ENCODE measurements at regions not wholly inside any gene's neighbourhood (a gene's known extent, or its start where the extent isn't known, plus 50 kb on each side); places are given as distances from the start of the nearest gene placed in this dataset.
"Not testable (repeated sequence)": the region's sequence is repeated elsewhere in the genome, so short reads cannot be mapped to it uniquely, and the experiment has no call there.

GRCh38 chr6:60782698-60783464 is 1503.1 kb downstream of the KHDRBS2 start:
- not testable (repeated sequence) for DNase-seq

- DNase-seq = not testable (repeated sequence)
These were observed 1506.4 kb downstream of the KHDRBS2 start for GRCh38 chr6:60779591-60779990.

GRCh38 chr6:60767791-60768499 is 1518.1 kb downstream of the KHDRBS2 start:
- DNase-seq = not testable (repeated sequence)

- DNase-seq = not testable (repeated sequence)
These were observed 1520.7 kb downstream of the KHDRBS2 start for GRCh38 chr6:60765331-60765730.

- DNase-seq = peak; percentile 31
These were observed 1522.5 kb downstream of the KHDRBS2 start for GRCh38 chr6:60763464-60764080.

GRCh38 chr6:60760928-60761327 is 1525.1 kb downstream of the KHDRBS2 start:
- not testable (repeated sequence) for DNase-seq

- not testable (repeated sequence) for DNase-seq
These were observed 1526.7 kb downstream of the KHDRBS2 start for GRCh38 chr6:60759149-60759825.

GRCh38 chr6:60758725-60759124 is 1527.3 kb downstream of the KHDRBS2 start:
- not testable (repeated sequence) for DNase-seq

- no peak for DNase-seq
These were observed 1531.1 kb downstream of the KHDRBS2 start for GRCh38 chr6:60754879-60755278.

GRCh38 chr6:60750353-60751081 is 1535.5 kb downstream of the KHDRBS2 start:
- not testable (repeated sequence) for DNase-seq

GRCh38 chr6:60747765-60748556 is 1538.1 kb downstream of the KHDRBS2 start:
- DNase-seq = not testable (repeated sequence)

- DNase-seq = not testable (repeated sequence)
These were observed 1548.1 kb downstream of the KHDRBS2 start for GRCh38 chr6:60737764-60738425.

GRCh38 chr6:60737315-60737714 is 1548.7 kb downstream of the KHDRBS2 start:
- not testable (repeated sequence) for DNase-seq

- not testable (repeated sequence) for DNase-seq
These were observed 1562.1 kb downstream of the KHDRBS2 start for GRCh38 chr6:60723935-60724334.

- no peak for DNase-seq
These were observed 1590.8 kb downstream of the KHDRBS2 start for GRCh38 chr6:60695232-60695631.

GRCh38 chr6:60687085-60687484 is 1598.9 kb downstream of the KHDRBS2 start:
- DNase-seq = no peak

GRCh38 chr6:60681806-60682205 is 1604.2 kb downstream of the KHDRBS2 start:
- DNase-seq = no peak

- no peak for DNase-seq
These were observed 1606.8 kb downstream of the KHDRBS2 start for GRCh38 chr6:60679175-60679574.

GRCh38 chr6:60671369-60671768 is 1614.7 kb downstream of the KHDRBS2 start:
- DNase-seq = no peak

GRCh38 chr6:60670036-60670435 is 1616.0 kb downstream of the KHDRBS2 start:
- no peak for DNase-seq

GRCh38 chr6:60668428-60668827 is 1617.6 kb downstream of the KHDRBS2 start:
- no peak for DNase-seq
